GM10248 (cell line): ENCODE measurements at regions not wholly inside any gene's neighbourhood (a gene's known extent, or its start where the extent isn't known, plus 50 kb on each side); places are given as distances from the start of the nearest gene placed in this dataset.

ENCODE experiments used
- CTCF ChIA-PET: fragments of 300-600 bp; sonication (Branson Sonifier 250); formaldehyde crosslinking; extraction: SDS; loops from one replicate; lab custom pipeline; 2021; ENCODE audit warnings: antibody characterized with exemption; lab: Yijun Ruan, JAX
- POLR2A ChIA-PET: fragments of 350-650 bp; sonication (Branson Sonifier 250); formaldehyde crosslinking; extraction: SDS; loops from one replicate; lab custom pipeline; 2020; ENCODE audit warnings: antibody characterized with exemption; lab: Yijun Ruan, JAX
- DNase-seq: peaks from one replicate; pipeline ENCODE4 v3.0.0; 2012; ENCODE audit errors: extremely low spot score
- CTCF ChIP-seq: IDR thresholded peaks from 2 replicates; pipeline ENCODE4 v1.5.1; 2012; ENCODE audit warnings: mild to moderate bottlenecking, low read depth; ENCODE audit errors: extremely low read depth, missing control alignments, control extremely low read depth

GRCh38 chr16:88319116-88319965, 63.4 kb upstream of the ZNF469 start:
- no peak for DNase-seq
- CTCF ChIA-PET, result no interaction called here

GRCh38 chr16:88320947-88321634, 61.7 kb upstream of the ZNF469 start:
- ChIA-PET CTCF (no interaction called here), POLR2A (no interaction called here)
- no peak for TF ChIP-seq CTCF
- no peak for DNase-seq

More at GRCh38 chr16:88319116-88319965, 63.4 kb upstream of the ZNF469 start:
- POLR2A ChIA-PET, result no interaction called here
- no peak for TF ChIP-seq CTCF

GRCh38 chr16:88321635-88322499, 60.9 kb upstream of the ZNF469 start:
- TF ChIP-seq CTCF, result no peak
- DNase-seq, result no peak
- CTCF ChIA-PET, result no interaction called here
- POLR2A ChIA-PET, result interaction anchor here (0.5 kb wide), 1 partner anchor 15 kb away, joined by 3 read pairs; no protein-coding TSS in a partner anchor

- POLR2A ChIA-PET, result interaction anchor here (0.5 kb wide), 1 partner anchor 16 kb away, joined by 3 read pairs; no protein-coding TSS in a partner anchor
- CTCF ChIA-PET, result no interaction called here
- DNase-seq, result no peak
- TF ChIP-seq CTCF, result no peak
Measured at GRCh38 chr16:88322500-88322970, 60.2 kb upstream of the ZNF469 start.

- CTCF ChIA-PET, result no interaction called here
- POLR2A ChIA-PET, result no interaction called here
- no peak for TF ChIP-seq CTCF
Measured at GRCh38 chr16:88323041-88323440, 59.7 kb upstream of the ZNF469 start.

More at GRCh38 chr16:88323041-88323440, 59.7 kb upstream of the ZNF469 start:
- DNase-seq, result no peak
